SK-N-MC (cell line): ENCODE measurements at regions not wholly inside any gene's neighbourhood (a gene's known extent, or its start where the extent isn't known, plus 50 kb on each side); places are given as distances from the start of the nearest gene placed in this dataset.

Source experiments
- EZH2 ChIP-seq: fragments of 200-600 bp; sonication (generic); IDR thresholded peaks from one replicate; pipeline ENCODE4 v1.6.1; 2017; ENCODE audit warnings: antibody characterized with exemption
- FOXP2 ChIP-seq: optimal IDR thresholded peaks from 2 replicates; pipeline ENCODE3; 2011; ENCODE audit warnings: mild to moderate bottlenecking, moderate library complexity; ENCODE audit not compliant: insufficient read depth; ENCODE audit errors: extremely low read length, control extremely low read depth
- POLR2AphosphoS5 ChIP-seq: IDR thresholded peaks from 2 replicates; pipeline ENCODE4 v1.6.1; 2012; ENCODE audit warnings: mild to moderate bottlenecking, low read depth, low read length, borderline replicate concordance

GRCh38 chr1:234913278-234913649 lies 215.4 kb downstream of the TOMM20 start:
- TF ChIP-seq POLR2AphosphoS5 (no peak), EZH2 (no peak), FOXP2 (no peak)
